Renal cortex interstitium (tissue), 11 donors: ENCODE measurements at regions not wholly inside any gene's neighbourhood (a gene's known extent, or its start where the extent isn't known, plus 50 kb on each side); places are given as distances from the start of the nearest gene placed in this dataset.
A peak's percentile ranks its signal among the peaks of the same experiment; 100 is the strongest.

Experiments
- DNase-seq, 11 donors: peaks; one replicate each; pipeline ENCODE4 v3.0.0-alpha.2; 2013; ENCODE audit warnings: low read depth in 9 of 11, low spot score in 4 of 11; ENCODE audit errors: extremely low read depth in 1 of 11

DNA sequence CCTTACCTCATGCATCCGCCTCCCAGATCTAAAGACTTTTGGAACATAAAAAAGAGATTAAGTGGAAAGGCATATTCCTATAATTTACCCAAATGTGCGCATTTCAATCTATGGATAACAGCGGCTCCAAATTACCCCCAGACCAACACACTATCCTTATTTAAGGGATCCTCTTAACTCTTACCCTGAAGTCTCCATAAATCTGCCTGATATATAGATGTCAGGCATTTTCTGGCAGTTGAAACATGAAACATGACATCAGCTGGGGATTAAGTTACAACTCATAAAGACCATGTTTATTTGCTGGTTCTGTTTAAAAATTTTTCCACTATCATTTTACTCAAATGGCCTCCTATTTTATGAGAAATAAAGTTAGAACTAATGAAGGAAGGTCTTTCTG, 478.5 kb upstream of the SALL1 start:
- DNase-seq: peak in 2 of 11 donors; percentile 17 to 31

DNA sequence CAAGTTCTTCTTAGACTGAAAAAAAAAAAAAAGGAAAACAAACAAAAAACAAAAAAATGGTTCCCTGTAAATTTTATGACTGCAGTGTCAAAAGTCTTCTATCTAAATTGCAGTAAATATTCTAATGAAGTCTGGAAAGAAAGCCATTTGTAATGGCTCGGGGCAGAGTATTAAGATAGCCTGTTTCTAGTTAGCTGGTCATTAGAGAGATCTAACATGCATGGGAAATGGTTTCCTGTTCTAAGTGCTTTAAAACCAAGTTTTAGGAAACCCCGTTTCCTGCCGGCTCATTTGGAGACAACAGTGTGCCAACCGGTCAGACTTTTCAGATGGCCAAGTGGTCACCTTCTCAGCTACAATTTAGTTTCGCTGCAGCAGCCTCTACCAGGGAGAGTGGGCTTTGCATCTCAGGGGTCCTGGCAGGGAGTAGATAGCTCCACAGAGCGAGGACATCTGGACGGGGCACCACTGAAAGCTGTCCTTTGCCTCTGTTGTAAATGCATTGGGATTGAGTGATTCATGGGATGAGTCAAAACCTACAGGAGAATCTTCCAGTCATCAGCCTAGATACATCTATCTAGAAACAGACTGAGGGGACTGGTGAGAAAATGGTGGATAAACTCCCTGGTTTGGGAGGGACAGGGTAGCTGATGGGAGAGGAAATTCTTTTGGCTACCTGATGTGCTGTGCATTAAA, 473.2 kb upstream of the SALL1 start:
- no peak for DNase-seq

DNA sequence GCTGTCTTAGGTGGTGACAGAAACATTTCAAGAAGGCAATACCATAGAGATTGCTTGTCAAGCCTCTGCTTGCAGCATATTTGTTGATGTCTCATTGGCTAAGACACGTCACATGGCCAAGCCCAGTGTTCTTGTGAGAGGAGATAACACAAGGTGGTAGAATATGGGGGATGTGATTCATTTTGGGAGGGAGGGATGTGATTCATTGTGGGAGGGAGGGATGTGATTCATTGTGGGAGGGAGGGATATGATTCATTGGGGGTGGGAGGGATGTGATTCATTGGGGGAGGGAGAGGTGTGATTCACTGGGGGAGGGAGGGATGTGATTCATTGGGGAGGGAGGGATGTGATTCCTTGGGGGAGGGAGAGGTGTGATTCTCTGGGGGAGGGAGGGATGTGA, 470.5 kb upstream of the SALL1 start:
- no peak for DNase-seq

DNA sequence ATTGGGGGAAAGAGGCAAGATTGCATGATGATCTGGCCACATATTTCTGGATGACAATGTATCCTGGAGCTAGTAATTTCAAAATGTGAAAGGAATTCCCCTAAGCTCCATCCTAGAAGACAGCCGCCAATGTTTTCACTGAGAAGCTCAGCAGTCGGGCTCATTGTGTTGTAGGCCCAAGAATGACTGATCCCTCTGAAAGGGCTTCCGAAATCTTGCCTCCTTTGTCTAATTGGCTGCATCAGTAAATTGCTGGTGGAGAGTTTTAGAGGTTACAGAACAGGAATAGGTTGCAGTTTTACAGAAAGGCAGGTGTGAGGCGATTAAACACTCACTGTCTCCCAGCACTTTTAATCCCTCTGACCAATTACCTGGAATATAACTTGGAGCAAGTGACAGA, 464.1 kb upstream of the SALL1 start:
- DNase-seq: no peak

DNA sequence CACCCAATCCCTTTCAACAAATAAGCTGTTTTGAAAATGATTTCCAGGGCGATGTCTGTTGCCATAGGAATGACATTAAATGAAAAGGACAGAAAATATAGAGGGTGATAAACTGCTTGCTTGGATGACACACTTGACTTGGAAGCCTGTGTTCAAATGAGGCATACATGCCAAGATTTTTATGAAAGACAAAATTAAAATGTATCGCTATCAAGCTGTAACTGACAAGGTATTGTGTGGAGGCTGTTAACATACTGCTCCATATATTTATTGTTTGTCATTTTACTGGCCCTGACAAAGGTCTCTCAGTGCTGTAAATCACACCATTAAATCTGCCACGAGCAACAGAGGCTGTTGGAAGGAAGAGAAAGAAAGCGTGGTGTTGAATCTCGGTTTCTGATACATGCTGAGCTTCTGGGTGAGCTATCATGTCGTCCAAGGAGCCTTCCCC, 456.2 kb upstream of the SALL1 start:
- peak in 10 of 11 donors; percentile 50 to 69 (median 60) for DNase-seq

DNA sequence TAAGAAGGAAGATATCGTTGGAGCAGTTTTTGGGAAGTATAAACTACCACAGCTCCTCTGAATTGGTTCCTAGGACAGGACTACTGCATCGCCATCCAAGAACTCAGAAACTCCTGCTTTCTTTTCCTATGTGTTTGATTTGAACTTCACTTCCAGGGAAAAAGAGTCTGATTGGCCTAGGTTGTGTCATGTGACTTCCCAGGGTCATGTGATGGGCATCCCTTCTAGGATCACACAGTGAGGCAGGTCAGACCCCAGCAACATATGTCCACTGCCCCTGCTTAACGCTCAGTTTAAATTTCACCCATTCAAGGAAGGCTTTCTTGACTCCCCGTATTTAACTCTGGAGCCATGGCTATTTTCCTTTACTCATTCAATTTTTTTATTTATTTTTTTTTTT, 445.2 kb upstream of the SALL1 start:
- no peak for DNase-seq

DNA sequence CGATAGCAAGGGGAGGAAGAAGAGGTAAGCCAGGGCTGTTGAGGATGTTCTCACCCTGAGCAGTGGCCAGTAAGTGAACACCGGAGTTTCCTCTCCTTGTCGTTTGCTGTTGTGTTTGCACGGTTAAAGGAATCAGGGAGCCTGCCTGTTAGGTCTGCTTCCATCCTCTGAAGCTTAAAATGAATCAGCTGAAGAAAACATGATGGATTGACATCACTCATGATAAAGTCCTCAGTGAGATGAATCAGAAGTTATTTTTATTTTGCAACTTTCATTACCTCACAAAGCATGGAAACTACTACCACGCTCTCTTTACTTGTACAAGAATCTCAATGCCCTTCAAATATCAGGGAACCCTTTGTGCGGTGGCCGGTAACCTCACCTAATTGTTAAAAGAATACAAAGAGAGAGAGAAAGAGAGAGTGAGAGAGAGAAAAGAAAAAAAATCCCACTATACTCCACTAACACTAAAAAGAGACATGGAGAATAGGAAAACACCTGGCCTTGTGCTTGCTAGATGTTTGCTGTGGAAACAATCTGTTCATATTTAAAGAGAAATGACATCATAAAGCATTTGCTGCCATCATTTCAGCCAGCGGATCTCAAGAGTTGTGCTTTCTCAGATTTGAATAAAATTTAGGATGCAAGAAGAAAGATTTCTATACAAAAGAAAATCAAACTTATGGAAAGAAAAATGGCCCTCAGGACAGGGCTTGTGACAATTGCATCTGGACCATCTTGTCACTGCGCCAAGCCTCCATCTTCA, 441.6 kb upstream of the SALL1 start:
- no peak for DNase-seq

DNA sequence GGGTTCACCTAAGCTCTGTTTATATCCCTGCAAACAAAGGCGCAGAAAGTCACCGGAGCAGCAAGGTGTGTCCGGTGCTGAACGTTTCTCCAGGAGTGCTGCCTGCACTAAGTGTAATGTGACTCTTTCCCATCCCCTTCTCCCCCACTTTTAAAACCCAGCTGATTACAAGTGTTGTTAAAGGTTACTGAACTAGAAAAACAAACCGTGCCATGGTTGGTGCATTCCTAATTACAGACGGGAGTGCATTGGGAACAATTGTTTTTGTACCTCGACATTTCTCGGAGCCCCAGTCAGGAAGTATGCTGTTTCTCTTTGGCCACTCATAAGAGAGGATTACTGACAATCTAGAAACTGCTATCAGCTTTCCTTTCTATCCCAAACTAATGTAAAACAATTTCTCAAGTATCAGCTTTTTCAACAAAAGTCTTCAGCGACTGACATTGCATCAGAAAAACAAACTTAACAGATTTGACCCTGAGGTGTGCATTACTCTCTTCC, 441.0 kb upstream of the SALL1 start:
- peak in 8 of 11 donors; percentile 46 to 86 (median 76) for DNase-seq

DNA sequence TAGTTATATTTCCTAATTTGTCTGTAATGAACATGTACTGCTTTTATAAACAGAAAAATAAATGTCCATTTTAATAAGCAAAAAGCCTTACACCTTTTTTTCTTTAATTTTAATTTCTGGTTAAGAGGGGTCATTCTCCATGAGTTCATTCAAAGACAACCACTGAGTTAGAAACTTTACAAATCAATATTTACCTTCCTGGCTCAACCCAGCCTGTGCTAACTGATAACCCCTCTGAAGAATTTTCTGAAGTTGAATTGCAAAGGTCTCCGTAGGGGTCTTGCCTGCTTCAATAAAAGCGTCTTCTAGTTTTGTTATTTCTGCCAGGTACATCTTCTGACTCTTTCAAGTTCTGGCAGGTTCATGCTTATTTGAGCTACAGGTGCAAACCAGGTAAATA, 440.4 kb upstream of the SALL1 start:
- DNase-seq: no peak

DNA sequence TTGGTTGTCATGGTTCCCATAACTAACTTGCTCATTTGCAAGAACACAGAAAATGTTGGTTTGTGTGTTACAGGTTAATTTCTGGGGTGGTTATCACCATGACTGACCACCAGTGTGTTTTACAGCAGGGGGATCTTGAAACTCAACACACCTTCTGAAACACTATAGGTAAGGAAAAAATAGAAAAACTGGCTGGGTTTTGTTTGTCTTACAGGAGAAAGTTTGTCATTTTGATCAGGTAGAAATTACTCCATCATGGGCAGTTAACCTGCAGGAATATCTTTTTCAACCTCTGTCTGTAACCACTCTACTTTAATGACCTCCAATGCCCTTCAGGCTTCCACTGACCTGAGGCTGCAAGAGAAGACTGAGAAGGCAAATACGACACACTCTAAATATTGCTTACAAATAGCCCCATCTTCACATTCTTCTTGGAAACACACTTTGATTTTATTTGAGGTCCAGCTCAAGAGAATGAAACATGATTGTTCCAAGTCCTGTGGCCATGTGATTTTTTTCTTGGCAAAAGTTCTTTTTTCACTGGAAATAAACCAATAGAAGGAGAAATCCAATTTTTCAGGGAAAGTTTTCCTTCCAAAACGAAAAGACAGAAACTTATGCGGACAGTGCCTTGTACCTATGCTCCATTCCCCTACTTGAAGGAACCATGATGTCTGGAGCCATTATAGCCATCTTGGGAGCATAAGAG, 428.7 kb upstream of the SALL1 start:
- peak in 3 of 11 donors; percentile 34 to 43 (median 35) for DNase-seq

DNA sequence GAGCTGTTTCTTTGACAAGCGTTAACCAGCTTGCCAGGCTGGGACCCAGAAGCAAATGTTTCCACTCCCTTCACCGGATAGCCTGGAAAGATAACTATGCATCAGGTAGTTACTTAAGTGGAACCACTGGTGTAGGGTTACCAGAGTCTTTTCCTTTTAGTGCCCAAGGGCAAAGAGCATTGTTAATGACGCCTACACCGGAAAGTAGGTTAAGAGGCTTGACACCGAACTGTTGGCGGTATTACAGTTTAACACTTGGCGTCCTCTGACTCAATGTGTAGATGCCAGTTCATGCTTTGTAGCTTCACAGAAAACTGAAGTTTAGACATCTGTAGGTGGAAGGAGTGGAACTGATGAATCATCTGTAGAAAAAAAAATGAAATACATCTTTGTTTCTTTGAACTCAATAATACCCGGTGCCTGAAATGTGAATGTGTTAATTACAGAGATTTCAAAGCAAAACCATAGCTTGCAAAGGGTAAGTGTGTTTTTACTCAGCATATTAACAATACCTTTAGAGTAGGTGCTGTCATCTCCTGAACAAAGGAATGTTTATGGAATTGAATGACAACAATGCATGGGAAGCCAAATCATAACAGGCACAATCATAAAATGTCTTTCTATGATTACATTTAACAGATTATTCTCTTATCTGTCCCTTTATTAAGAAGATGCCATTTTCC, 426.7 kb upstream of the SALL1 start:
- DNase-seq: peak in 8 of 11 donors; percentile 64 to 87 (median 74)

DNA sequence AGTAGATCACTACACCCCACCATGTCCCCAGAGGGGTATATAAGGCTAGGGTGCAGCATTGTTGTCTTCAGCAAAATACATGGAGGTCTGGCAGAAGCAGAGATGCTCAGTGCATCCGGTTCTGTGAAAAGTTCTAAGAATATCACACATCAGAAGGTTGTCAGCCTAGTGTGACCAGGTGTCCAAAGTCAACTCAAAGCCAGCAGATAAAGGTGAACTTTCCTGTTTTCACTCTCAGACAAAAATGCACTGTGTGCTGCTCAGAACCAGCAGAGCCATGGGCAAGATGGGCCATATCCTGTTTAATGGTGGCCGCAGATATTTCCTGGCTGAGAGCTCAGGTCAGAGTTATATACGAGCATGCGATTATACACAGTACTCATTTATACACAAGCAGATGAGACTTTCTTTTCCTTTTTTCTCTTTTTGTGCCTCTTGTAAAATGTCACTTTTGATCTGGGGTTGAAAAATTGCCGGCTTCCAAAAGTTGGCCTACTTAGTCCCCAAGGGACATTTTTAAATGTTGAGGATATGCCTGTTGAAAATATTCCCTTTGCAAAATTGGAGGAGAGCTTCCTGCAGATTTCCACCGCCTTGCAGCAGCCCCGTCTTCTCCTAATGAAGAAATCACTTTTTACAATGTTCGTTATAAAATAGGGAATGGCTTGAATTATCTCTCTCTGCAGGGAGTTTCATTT, 425.6 kb upstream of the SALL1 start:
- DNase-seq: no peak

DNA sequence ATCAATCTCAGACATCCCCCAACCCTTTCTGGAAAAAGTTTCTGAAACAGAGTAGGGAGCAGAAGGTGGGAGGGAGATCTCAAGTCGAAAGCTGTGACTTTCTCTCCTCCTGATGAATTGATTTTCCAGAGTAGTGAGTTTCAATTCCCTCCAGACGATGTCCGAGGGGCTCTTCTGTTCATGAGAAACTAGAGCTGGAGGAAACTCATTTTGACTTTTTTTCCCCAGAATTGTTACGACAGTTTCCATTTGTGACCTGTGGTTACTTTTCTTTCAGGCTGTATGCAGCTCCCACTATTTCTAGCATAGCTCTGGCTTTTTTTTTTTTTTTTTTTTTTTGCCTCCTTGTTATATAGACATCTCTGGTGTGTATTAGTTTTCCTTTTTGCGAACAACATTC, 422.1 kb upstream of the SALL1 start:
- DNase-seq: no peak

DNA sequence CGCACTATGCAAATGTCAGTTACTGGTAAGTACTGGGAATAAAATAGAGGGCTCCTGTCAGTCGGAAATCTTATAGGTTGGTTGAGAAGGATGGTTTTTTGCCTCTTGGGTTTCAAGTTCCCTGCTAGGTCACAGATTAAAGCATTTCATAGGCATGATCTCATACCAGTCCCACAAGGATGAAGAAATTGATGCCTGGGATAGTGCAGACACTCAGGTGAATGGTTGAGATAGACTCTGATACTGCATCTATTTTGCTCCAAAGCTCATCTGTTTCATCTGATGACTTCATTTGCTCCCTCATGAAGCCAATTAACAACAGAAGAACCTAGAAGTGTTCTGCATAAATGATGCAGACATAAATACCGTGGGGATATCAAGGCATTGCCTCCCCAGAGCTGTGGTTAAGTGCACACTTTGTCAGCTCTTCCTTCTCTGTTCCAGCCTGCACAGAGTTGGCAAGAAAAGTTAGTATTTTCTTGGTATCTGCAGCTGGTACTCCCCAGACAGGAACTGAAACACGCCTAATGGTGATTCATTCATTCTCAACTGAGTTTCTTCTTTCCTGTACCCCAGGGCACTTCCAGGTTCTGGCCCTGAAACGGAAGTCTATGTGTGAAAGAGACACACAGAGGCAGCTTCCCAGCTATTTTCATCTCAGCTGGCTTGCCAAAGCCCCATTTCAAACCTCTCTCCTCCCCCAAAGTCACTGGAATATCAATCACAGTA, 418.3 kb upstream of the SALL1 start:
- DNase-seq: no peak

DNA sequence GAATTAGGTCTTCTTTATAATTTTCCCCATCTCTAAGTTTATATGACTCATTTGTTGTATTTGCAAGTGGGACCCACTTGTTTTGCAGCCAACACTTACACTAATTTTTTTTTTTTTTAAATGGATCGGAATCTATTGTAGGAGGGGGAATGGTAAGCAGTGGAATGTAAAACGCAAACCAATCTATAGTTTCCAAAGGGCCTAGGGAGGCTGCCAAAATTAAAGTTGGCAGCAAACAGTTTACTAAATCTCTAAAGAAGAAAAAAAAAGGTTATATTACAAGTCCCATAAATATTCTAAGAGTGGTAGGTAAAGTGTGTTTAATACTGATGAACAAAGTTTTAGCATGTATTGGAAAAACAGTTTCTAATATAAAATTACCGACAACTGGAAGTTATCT, 416.8 kb upstream of the SALL1 start:
- no peak for DNase-seq

DNA sequence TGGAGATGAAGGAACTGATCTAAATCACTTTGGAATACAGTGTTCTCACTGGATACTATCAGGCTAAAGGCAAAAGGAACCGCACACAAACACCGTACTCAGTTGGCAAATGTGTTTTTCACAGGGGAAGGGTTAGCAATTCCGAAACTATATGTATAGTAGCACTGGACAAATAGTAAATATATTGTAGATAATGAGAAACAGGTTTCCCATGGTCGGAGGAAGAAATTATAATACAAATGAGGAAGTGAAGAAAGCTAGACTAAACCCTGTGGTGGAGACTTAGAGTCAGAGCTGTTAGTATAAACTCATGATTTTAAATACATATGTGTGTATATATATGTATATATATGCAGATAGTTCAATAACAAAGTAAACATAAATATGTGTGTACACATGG, 414.1 kb upstream of the SALL1 start:
- no peak for DNase-seq

DNA sequence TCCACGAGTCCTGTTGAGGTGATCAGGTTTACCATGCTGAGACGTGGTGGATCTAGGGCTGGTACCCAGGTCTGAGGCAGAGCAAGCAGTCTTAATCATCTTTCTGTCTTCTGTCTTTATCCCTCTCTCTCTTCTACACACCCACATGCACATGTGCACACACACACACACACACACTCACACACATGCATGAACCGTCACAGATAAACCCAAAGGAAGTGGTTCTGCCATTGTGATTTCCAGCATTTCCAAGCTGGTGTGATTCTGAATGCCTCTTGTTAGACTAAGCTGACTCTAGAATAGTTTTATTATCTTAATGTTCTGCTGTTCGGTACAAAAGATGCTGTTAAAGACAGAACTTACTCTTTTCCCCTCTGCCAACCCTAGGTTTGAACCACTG, 411.8 kb upstream of the SALL1 start:
- no peak for DNase-seq

DNA sequence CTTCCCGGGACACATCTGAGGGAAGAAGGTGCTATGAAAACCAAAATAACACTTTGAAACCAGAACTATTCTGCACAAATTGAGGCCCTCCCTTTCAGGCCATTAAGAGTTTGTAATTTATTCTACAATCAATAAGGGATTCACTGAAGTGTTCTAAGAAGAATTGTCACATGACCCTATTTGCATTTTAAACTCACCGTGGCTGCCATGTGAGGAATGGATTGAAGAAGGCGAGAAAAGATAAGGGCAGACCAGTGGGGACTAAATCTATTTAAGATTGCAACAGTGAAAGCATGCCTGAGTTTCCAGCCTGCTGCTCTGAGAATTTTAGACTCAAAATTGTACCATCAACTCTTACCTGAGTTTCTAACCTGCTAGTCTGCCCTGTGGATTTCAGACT, 408.8 kb upstream of the SALL1 start:
- DNase-seq: no peak
